SU-DHL-6 (cell line): ENCODE measurements at regions not wholly inside any gene's neighbourhood (a gene's known extent, or its start where the extent isn't known, plus 50 kb on each side); places are given as distances from the start of the nearest gene placed in this dataset.

Source experiments
- H2AFZ ChIP-seq: fragments of 200-600 bp; sonication (generic); 2 replicates; pipeline ENCODE4 v1.6.1; 2014; ENCODE audit warnings: low read depth, mild to moderate bottlenecking, moderate library complexity, mixed read lengths, antibody characterized with exemption, low read length; ENCODE audit not compliant: severe bottlenecking
- H3F3A ChIP-seq: fragments of 200-600 bp; shearing (Covaris generic); 2 replicates; pipeline ENCODE4 v1.6.0; 2016; ENCODE audit warnings: antibody characterized with exemption, mild to moderate bottlenecking; ENCODE audit not compliant: insufficient read depth
- H3K27ac ChIP-seq: fragments of 200-600 bp; sonication (generic); 2 replicates; pipeline ENCODE4 v1.5.1; 2016; ENCODE audit warnings: low read depth, mild to moderate bottlenecking, low read length, moderate library complexity, mixed read lengths
- H3K27me3 ChIP-seq: fragments of 200-600 bp; sonication (generic), shearing (Covaris generic); 2 replicates; pipeline ENCODE4 v1.6.0; 2014; ENCODE audit warnings: mild to moderate bottlenecking, low read length
- H3K36me3 ChIP-seq: fragments of 200-600 bp; sonication (generic); 2 replicates; pipeline ENCODE4 v1.6.1; 2014; ENCODE audit warnings: mild to moderate bottlenecking, low read length, mixed read lengths
- H3K4me2 ChIP-seq: fragments of 300-600, 200-600 bp; shearing (Covaris generic), sonication (generic); 2 replicates; pipeline ENCODE4 v1.6.0; 2014; ENCODE audit warnings: low read length, low read depth, mild to moderate bottlenecking; ENCODE audit not compliant: poor library complexity, severe bottlenecking
- H3K4me3 ChIP-seq: fragments of 200-600 bp; sonication (generic); 2 replicates; pipeline ENCODE4 v1.5.1; 2014; ENCODE audit warnings: antibody characterized with exemption, low read length, mild to moderate bottlenecking, mixed read lengths; ENCODE audit not compliant: insufficient read depth, poor library complexity, severe bottlenecking
- H3K79me2 ChIP-seq: fragments of 200-600 bp; sonication (generic); 2 replicates; pipeline ENCODE4 v1.6.1; 2014; ENCODE audit warnings: mild to moderate bottlenecking, low read length, moderate library complexity; ENCODE audit not compliant: insufficient read depth
- H3K9ac ChIP-seq: fragments of 200-600 bp; sonication (generic); 2 replicates; pipeline ENCODE4 v1.7.0; 2014; ENCODE audit warnings: mild to moderate bottlenecking, low read length
- H3K9me2 ChIP-seq: fragments of 200-600 bp; sonication (generic); replicated peaks from 2 replicates; pipeline ENCODE4 v1.6.1; 2014; ENCODE audit warnings: low read length; ENCODE audit not compliant: insufficient read depth
- H3K9me3 ChIP-seq: fragments of 200-600 bp; sonication (generic); 2 replicates; pipeline ENCODE4 v1.6.1; 2014; ENCODE audit warnings: low read length, mixed read lengths; ENCODE audit not compliant: insufficient read depth
- H4K20me1 ChIP-seq: fragments of 200-600 bp; sonication (generic); 2 replicates; pipeline ENCODE4 v1.6.1; 2014; ENCODE audit warnings: low read depth, mild to moderate bottlenecking, antibody characterized with exemption, low read length, moderate library complexity, mixed read lengths
- CTCF ChIP-seq: fragments of 200-600 bp; sonication (generic); IDR thresholded peaks from one replicate; pipeline ENCODE4 v1.5.1; 2017; ENCODE audit warnings: antibody characterized with exemption, mild to moderate bottlenecking, low read length, moderate library complexity; ENCODE audit not compliant: insufficient read depth, poor library complexity, severe bottlenecking
- EZH2phosphoT487 ChIP-seq: fragments of 200-600 bp; sonication (generic), shearing (Covaris generic); conservative IDR thresholded peaks from 2 replicates; pipeline ENCODE4 v1.6.1; 2018; ENCODE audit warnings: mild to moderate bottlenecking, antibody characterized with exemption, low read length, moderate library complexity, mixed read lengths

DNA sequence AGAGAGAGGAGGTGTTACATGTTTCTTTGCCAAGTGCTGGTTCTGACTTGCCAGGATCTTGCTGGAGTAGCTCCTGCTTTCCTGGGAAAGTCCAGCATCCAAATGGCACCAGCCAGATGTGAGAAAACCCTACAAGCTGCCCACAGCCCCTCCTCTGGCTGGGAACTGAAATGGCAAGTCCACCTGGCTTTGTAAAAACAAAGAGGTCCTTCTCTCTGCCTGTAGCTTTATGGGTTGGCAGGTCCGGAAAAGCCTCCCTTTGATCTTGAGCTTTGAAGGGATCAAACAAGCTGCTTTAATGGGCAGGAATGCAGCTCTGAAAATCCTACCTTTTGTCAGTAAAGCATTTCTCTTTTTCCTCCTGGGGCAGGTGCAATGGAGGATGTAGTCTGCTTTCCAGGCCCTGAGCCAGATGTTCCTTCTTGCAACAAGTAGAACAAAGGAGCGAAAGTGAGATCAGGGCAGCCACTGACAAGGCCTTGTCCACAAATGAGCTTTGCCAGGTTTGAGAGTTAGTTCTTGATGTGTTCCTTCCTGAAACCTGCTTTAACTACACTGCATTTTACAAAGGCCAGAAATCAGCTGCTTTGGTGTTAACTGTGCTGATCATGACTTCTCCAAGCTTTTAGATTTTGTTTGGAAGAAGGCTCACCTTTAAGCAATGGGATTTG, 456.7 kb downstream of the ZNF608 start:
- Histone ChIP-seq H3K4me2 (no peak overlapping the region), H3K9me2 (no peaks in the 10 kb centered on the region), H4K20me1 (no peaks in the 10 kb centered on the region), H3K4me3 (no peak overlapping the region), H3K27ac (no peak overlapping the region), H3K79me2 (no peaks in the 10 kb centered on the region), H2AFZ (no peak overlapping the region), H3K36me3 (no peaks in the 10 kb centered on the region), H3F3A (no peaks in the 10 kb centered on the region), H3K27me3 (no peaks in the 10 kb centered on the region), H3K9me3 (peaks cover 6% of the 10 kb centered on the region; the same call in 1 of the 2 replicates), H3K9ac (no peak overlapping the region)
- TF ChIP-seq CTCF (no peak), EZH2phosphoT487 (no peak)

- Histone ChIP-seq H3K9me3 (no peaks in the 10 kb centered on the region), H3K4me3 (no peak overlapping the region), H3K79me2 (no peaks in the 10 kb centered on the region), H3K27me3 (no peaks in the 10 kb centered on the region), H2AFZ (no peak overlapping the region), H3K36me3 (no peaks in the 10 kb centered on the region), H3K27ac (no peak overlapping the region), H3K4me2 (no peak overlapping the region), H3K9me2 (no peaks in the 10 kb centered on the region), H3F3A (no peaks in the 10 kb centered on the region), H4K20me1 (no peaks in the 10 kb centered on the region), H3K9ac (no peak overlapping the region)
- no peak for TF ChIP-seq EZH2phosphoT487
- no peak for TF ChIP-seq CTCF
Observed at GRCh38 chr5:124289130-124289529, 457.3 kb downstream of the ZNF608 start.

GRCh38 chr5:124287813-124288212, 458.6 kb downstream of the ZNF608 start:
- Histone ChIP-seq H3K9me2 (no peaks in the 10 kb centered on the region), H3K9ac (no peak overlapping the region), H4K20me1 (no peaks in the 10 kb centered on the region), H3F3A (no peaks in the 10 kb centered on the region), H3K4me3 (no peak overlapping the region), H3K27ac (no peak overlapping the region), H3K27me3 (no peaks in the 10 kb centered on the region), H3K4me2 (no peak overlapping the region), H3K36me3 (no peaks in the 10 kb centered on the region), H3K79me2 (no peaks in the 10 kb centered on the region), H2AFZ (no peak overlapping the region), H3K9me3 (no peaks in the 10 kb centered on the region)
- TF ChIP-seq EZH2phosphoT487 (no peak), CTCF (no peak)
